GM23248 (cell line): ENCODE measurements at regions not wholly inside any gene's neighbourhood (a gene's known extent, or its start where the extent isn't known, plus 50 kb on each side); places are given as distances from the start of the nearest gene placed in this dataset.

Experiments used
- DNase-seq: peaks from one replicate; pipeline ENCODE4 v3.0.0-alpha.2; 2015
- H2AFZ ChIP-seq: fragments of 200-600 bp; sonication (generic); 2 replicates; pipeline ENCODE4 v1.6.1; 2016; ENCODE audit warnings: antibody characterized with exemption
- H3F3A ChIP-seq: fragments of 200-600 bp; sonication (generic); 2 replicates; pipeline ENCODE4 v1.6.1; 2016; ENCODE audit warnings: mild to moderate bottlenecking, antibody characterized with exemption, mixed run types; ENCODE audit not compliant: insufficient read depth
- H3K27ac ChIP-seq: fragments of 200-600 bp; sonication (generic); 2 replicates; pipeline ENCODE4 v1.5.1; 2016; ENCODE audit warnings: mild to moderate bottlenecking
- H3K27me3 ChIP-seq: fragments of 200-600 bp; sonication (generic); replicated peaks from 2 replicates; pipeline ENCODE4 v1.6.1; 2016; ENCODE audit warnings: mild to moderate bottlenecking; ENCODE audit not compliant: insufficient read depth
- H3K36me3 ChIP-seq: fragments of 200-600 bp; sonication (generic); 2 replicates; pipeline ENCODE4 v1.6.1; 2016; ENCODE audit warnings: low read depth, mild to moderate bottlenecking
- H3K4me1 ChIP-seq: fragments of 200-600 bp; sonication (generic); 2 replicates; pipeline ENCODE4 v1.6.1; 2016; ENCODE audit warnings: mild to moderate bottlenecking; ENCODE audit not compliant: insufficient read depth
- H3K4me2 ChIP-seq: fragments of 200-600 bp; sonication (generic); one replicate; pipeline ENCODE4 v1.6.1; 2016; ENCODE audit warnings: mild to moderate bottlenecking; ENCODE audit not compliant: unreplicated experiment
- H3K4me3 ChIP-seq: fragments of 200-600 bp; sonication (generic); 2 replicates; pipeline ENCODE4 v1.5.1; 2016; ENCODE audit warnings: mild to moderate bottlenecking
- H3K79me2 ChIP-seq: fragments of 200-600 bp; sonication (generic); 2 replicates; pipeline ENCODE4 v1.6.1; 2016; ENCODE audit warnings: mild to moderate bottlenecking; ENCODE audit not compliant: insufficient read depth
- H3K9ac ChIP-seq: fragments of 200-600 bp; sonication (generic); 2 replicates; pipeline ENCODE4 v1.6.1; 2016; ENCODE audit warnings: mild to moderate bottlenecking
- H3K9me2 ChIP-seq: fragments of 200-600 bp; sonication (generic); 2 replicates; pipeline ENCODE4 v1.6.1; 2016; ENCODE audit warnings: mixed run types, mild to moderate bottlenecking, moderate library complexity; ENCODE audit not compliant: insufficient read depth
- H3K9me3 ChIP-seq: fragments of 200-600 bp; sonication (generic); one replicate; pipeline ENCODE4 v1.6.1; 2017; ENCODE audit warnings: low read depth
- H4K20me1 ChIP-seq: fragments of 200-600 bp; sonication (generic); 2 replicates; pipeline ENCODE4 v1.6.0; 2016; ENCODE audit not compliant: insufficient read depth
- EZH2 ChIP-seq: fragments of 200-600 bp; sonication (generic); IDR thresholded peaks from 2 replicates; pipeline ENCODE4 v1.6.1; 2018; ENCODE audit warnings: antibody characterized with exemption, mild to moderate bottlenecking; ENCODE audit not compliant: insufficient read depth, poor library complexity, severe bottlenecking
- EZH2phosphoT487 ChIP-seq: fragments of 200-600 bp; sonication (generic); IDR thresholded peaks from 2 replicates; pipeline ENCODE4 v1.6.1; 2018; ENCODE audit warnings: antibody characterized with exemption, moderate library complexity, mild to moderate bottlenecking, low read depth; ENCODE audit not compliant: insufficient read depth
- WGBS, 2 experiments: methylation state at CpG; one replicate each; pipeline ENCODE4 v1.1.6; 2015 to 2017; ENCODE audit warnings: low lambda C conversion rate in 2 of 2, low coverage in 1 of 2; ENCODE audit errors: missing lambda C conversion rate in 2 of 2; 5-methylcytosine and 5-hydroxymethylcytosine counted together
- in situ Hi-C: fragments of 300-500 bp; cut with MboI; formaldehyde crosslinking; loops from 2 replicates; pipeline ENCODE4 v1.15.0; 2020

GRCh38 chr20:48294942-48295341 lies 509.7 kb upstream of the SULF2 start:
- in situ Hi-C loops = loop anchor here (10.0 kb wide), 2 partner anchors 510 to 630 kb away; partner anchors contain the start of gene SULF2
- peak overlapping the region; percentile 74 for H3K4me2 ChIP-seq
- H3K27me3 ChIP-seq = peaks cover 21% of the 10 kb centered on the region
- H3F3A ChIP-seq = peaks cover 24% of the 10 kb centered on the region
- peak overlapping the region; percentile 52 for H3K27ac ChIP-seq
- H3K9me2 ChIP-seq = no peaks in the 10 kb centered on the region
- no peak overlapping the region for H2AFZ ChIP-seq
- H4K20me1 ChIP-seq = no peaks in the 10 kb centered on the region
- H3K4me3 ChIP-seq = no peak overlapping the region
- peak; percentile 12 for DNase-seq
- H3K36me3 ChIP-seq = no peaks in the 10 kb centered on the region
- no peak for TF ChIP-seq EZH2
- no peak for TF ChIP-seq EZH2phosphoT487
- H3K4me1 ChIP-seq = peaks cover 35% of the 10 kb centered on the region
- H3K79me2 ChIP-seq = no peaks in the 10 kb centered on the region
- H3K9ac ChIP-seq = 0 out of 2 replicates have a peak overlapping the region, but pooled peaks have one; percentile 9
- WGBS, 2 experiments = 35 to 36% methylated on average over 5 of the region's 5 CpGs
- H3K9me3 ChIP-seq = no peaks in the 10 kb centered on the region

- Histone ChIP-seq H2AFZ (no peak overlapping the region), H3K36me3 (no peaks in the 10 kb centered on the region), H3K4me2 (no peak overlapping the region), H3K9me2 (no peaks in the 10 kb centered on the region), H3F3A (peaks cover 24% of the 10 kb centered on the region), H3K27ac (no peak overlapping the region), H3K9ac (no peak overlapping the region), H3K79me2 (no peaks in the 10 kb centered on the region), H4K20me1 (no peaks in the 10 kb centered on the region), H3K27me3 (peaks cover 23% of the 10 kb centered on the region), H3K4me1 (peaks cover 30% of the 10 kb centered on the region), H3K9me3 (no peaks in the 10 kb centered on the region), H3K4me3 (no peak overlapping the region)
- WGBS, 2 experiments = 69 to 78% methylated on average over 5 of the region's 5 CpGs
- no peak for TF ChIP-seq EZH2
- DNase-seq = peak; percentile 63
- in situ Hi-C loops = loop anchor here (10.0 kb wide), 2 partner anchors 509 to 629 kb away; partner anchors contain the start of gene SULF2
These were observed 508.9 kb upstream of the SULF2 start for GRCh38 chr20:48294196-48294595.

DNA sequence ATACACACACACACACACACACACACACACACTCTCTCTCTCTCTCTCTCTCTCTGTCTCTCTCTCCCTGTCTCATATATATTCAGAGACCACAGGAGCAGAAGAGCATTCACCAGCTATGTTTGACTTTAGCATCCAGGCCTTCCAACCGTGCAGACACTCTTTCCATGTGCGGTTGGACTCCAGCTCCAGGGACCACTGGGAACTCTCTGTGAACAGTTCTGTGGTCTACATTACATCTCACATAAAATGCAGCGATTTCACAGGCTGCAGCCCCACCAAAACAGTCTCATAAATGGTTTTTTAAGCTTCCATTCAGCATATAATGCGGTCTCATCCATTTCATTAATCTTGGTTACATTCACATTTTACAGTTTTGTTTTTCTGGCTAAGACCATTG lies 508.4 kb upstream of the SULF2 start:
- H3K27ac ChIP-seq = no peak overlapping the region
- H3K4me1 ChIP-seq = peaks cover 26% of the 10 kb centered on the region
- no peak overlapping the region for H3K9ac ChIP-seq
- H3K79me2 ChIP-seq = no peaks in the 10 kb centered on the region
- no peaks in the 10 kb centered on the region for H3K9me2 ChIP-seq
- no peaks in the 10 kb centered on the region for H3K9me3 ChIP-seq
- DNase-seq = no peak
- H4K20me1 ChIP-seq = no peaks in the 10 kb centered on the region
- no peaks in the 10 kb centered on the region for H3K36me3 ChIP-seq
- H2AFZ ChIP-seq = no peak overlapping the region
- H3K4me2 ChIP-seq = no peak overlapping the region
- 93 to 95% methylated on average over 4 of the region's 4 CpGs for WGBS, 2 experiments
- no peak for TF ChIP-seq EZH2phosphoT487
- TF ChIP-seq EZH2 = no peak
- in situ Hi-C loops = loop anchor here (10.0 kb wide), 2 partner anchors 509 to 629 kb away; partner anchors contain the start of gene SULF2
- peaks cover 23% of the 10 kb centered on the region for H3K27me3 ChIP-seq
- no peak overlapping the region for H3K4me3 ChIP-seq
- peaks cover 24% of the 10 kb centered on the region for H3F3A ChIP-seq

GRCh38 chr20:48292806-48293205 lies 507.5 kb upstream of the SULF2 start:
- Histone ChIP-seq H3F3A (peaks cover 24% of the 10 kb centered on the region), H3K4me1 (peaks cover 23% of the 10 kb centered on the region), H3K4me3 (no peak overlapping the region), H3K4me2 (no peak overlapping the region), H2AFZ (no peak overlapping the region), H3K27ac (no peak overlapping the region), H3K9me3 (no peaks in the 10 kb centered on the region), H3K9ac (no peak overlapping the region), H3K9me2 (no peaks in the 10 kb centered on the region), H3K27me3 (peaks cover 23% of the 10 kb centered on the region), H3K79me2 (no peaks in the 10 kb centered on the region), H3K36me3 (no peaks in the 10 kb centered on the region), H4K20me1 (no peaks in the 10 kb centered on the region)
- no peak for DNase-seq
- TF ChIP-seq EZH2 (no peak), EZH2phosphoT487 (no peak)
- in situ Hi-C loops = loop anchor here (10.0 kb wide), 2 partner anchors 508 to 628 kb away; partner anchors contain the start of gene SULF2
- 91 to 93% methylated on average over 10 of the region's 10 CpGs for WGBS, 2 experiments

DNA sequence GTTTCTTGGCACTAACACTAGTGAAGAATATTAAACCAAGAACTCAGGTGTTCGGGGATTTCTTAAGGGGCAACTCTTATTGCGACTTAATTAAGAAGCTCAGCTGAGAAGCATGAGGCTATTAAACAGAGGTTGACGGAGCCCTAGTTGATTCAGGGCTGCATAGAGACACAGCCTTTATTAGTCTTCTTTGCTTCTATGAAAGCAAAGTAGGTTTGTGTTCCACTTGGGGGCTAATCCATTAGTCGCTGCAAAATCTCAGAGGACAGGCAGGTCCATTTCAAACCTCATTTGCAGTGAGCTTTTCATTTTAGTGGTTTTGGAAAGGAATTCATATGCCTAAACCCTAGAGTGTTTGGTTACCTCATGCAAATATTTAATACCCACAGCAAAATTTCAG lies 506.6 kb upstream of the SULF2 start:
- H3F3A ChIP-seq = peaks cover 24% of the 10 kb centered on the region
- WGBS, 2 experiments = 79 to 82% methylated on average over 4 of the region's 4 CpGs
- in situ Hi-C loops = loop anchor here (10.0 kb wide), 2 partner anchors 507 to 627 kb away; partner anchors contain the start of gene SULF2

More for the DNA sequence above, 506.6 kb upstream of the SULF2 start:
- TF ChIP-seq EZH2phosphoT487 = no peak
- TF ChIP-seq EZH2 = no peak
- Histone ChIP-seq H3K9me2 (no peaks in the 10 kb centered on the region), H3K4me1 (peaks cover 27% of the 10 kb centered on the region), H3K9me3 (no peaks in the 10 kb centered on the region), H3K27me3 (peaks cover 23% of the 10 kb centered on the region), H2AFZ (no peak overlapping the region), H3K36me3 (no peaks in the 10 kb centered on the region), H3K4me3 (no peak overlapping the region), H3K9ac (no peak overlapping the region), H4K20me1 (no peaks in the 10 kb centered on the region), H3K79me2 (no peaks in the 10 kb centered on the region), H3K27ac (no peak overlapping the region), H3K4me2 (no peak overlapping the region)
- DNase-seq = no peak
